ENCODE measurements at regions not wholly inside any gene's neighbourhood (a gene's known extent, or its start where the extent isn't known, plus 50 kb on each side); places are given as distances from the start of the nearest gene placed in this dataset.

DNA sequence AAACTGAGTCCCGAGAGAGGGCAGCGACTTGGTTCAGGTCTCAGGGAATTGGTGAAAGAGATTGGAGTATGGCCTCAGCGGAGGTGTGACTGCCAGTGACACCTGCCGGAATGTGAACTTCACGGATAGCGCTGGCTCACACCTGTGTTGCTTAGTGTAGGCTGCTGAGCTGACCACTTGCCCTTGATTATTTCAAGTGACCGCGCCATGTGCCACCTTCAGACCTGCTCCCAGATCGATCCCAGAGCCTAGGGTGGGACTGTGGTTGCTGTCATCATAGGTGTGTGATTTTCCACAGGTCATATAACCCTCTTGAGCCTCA, 134.8 kb downstream of the GLI2 start:
- Histone ChIP-seq H3K4me3 (replicated peaks in 1 of 2; ENCODE audit: low read depth in 1 of 2, low read length in 2 of 2) (no peak overlapping the region), H3K4me1 (ENCODE audit: control insufficient read depth in 1 of 2, insufficient read depth in 2 of 2, low read length in 2 of 2) (peaks cover 3 to 10% of the 10 kb centered on the region in 2 experiments; a peak in 3 of 4 replicates), H3K9ac (ENCODE audit: low read length) (no peak overlapping the region), H4K20me1 (ENCODE audit: insufficient read depth) (no peaks in the 10 kb centered on the region), H3K36me3 (ENCODE audit: control insufficient read depth in 1 of 2, insufficient read depth in 2 of 2, low read length in 2 of 2) (no peaks in the 10 kb centered on the region), H3K4me2 (ENCODE audit: low read length) (no peak overlapping the region), H3K79me2 (ENCODE audit: insufficient read depth, low read length) (no peaks in the 10 kb centered on the region), H3K9me2 (ENCODE audit: insufficient read depth) (no peaks in the 10 kb centered on the region), H3K27me3 (ENCODE audit: insufficient read depth, low read length) (no peaks in the 10 kb centered on the region; the same call in 1 of the 2 replicates), H3K27ac (ENCODE audit: low read depth, low read length) (no peak overlapping the region), H2AFZ (ENCODE audit: low read depth, low read length, poor library complexity, severe bottlenecking) (no peak overlapping the region), H3K9me3 (ENCODE audit: control insufficient read depth in 1 of 2, insufficient read depth in 1 of 2, low read depth in 1 of 2, low read length in 2 of 2) (no peaks in the 10 kb centered on the region)
- ChIA-PET CTCF (no interaction called here), RAD21 (ENCODE audit: low non-redundant PET in 1 of 2, low total read pairs in 2 of 2, uncharacterized antibody in 2 of 2, unreplicated experiment in 2 of 2) (no interaction called here), POLR2A (no interaction called here)
- BruUV-seq (replicated peaks): no TSS peak
- no peak for DNase-seq (ENCODE audit: low read depth, low spot score)
- ATAC-seq: no peak
- intact Hi-C loops (cut with micrococcal nuclease): no loop called here
- TF ChIP-seq SIN3A (IDR thresholded peaks at IDR 0.05; ENCODE audit: low read depth) (no peak), EZH2phosphoT487 (IDR thresholded peaks at IDR 0.05; ENCODE audit: borderline replicate concordance) (no peak), ELF1 (IDR thresholded peaks at IDR 0.05; ENCODE audit: borderline replicate concordance, low read depth) (no peak), EZH2 (IDR thresholded peaks at IDR 0.05) (no peak), JUND (IDR thresholded peaks at IDR 0.05) (no peak), CTCF (IDR thresholded peaks at IDR 0.05 in 2 of 3, conservative IDR thresholded peaks at IDR 0.05 in 1 of 3; ENCODE audit: borderline replicate concordance in 1 of 3, insufficient read depth in 1 of 3, low read depth in 2 of 3, low read length in 2 of 3) (no peak), RAD21 (IDR thresholded peaks at IDR 0.05; ENCODE audit: low read depth) (no peak), CBX3 (IDR thresholded peaks at IDR 0.05; ENCODE audit: low read depth) (no peak)
- TF ChIP-seq, protein P1, sequence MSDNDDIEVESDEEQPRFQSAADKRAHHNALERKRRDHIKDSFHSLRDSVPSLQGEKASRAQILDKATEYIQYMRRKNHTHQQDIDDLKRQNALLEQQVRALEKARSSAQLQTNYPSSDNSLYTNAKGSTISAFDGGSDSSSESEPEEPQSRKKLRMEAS (IDR thresholded peaks at IDR 0.05): no peak
